ENCODE measurements at regions not wholly inside any gene's neighbourhood (a gene's known extent, or its start where the extent isn't known, plus 50 kb on each side); places are given as distances from the start of the nearest gene placed in this dataset.

GRCh38 chr2:207449642-207450165, 80.1 kb upstream of the CREB1 start:
- Histone ChIP-seq H3K9ac (no peak overlapping the region), H3K79me2 (ENCODE audit: low read depth) (no peaks in the 10 kb centered on the region), H3K4me3 (no peak overlapping the region), H3K4me1 (peaks cover 13% of the 10 kb centered on the region), H3K27ac (no peak overlapping the region), H4K20me1 (ENCODE audit: low read depth) (no peaks in the 10 kb centered on the region), H2AFZ (replicated peaks) (peak overlapping the region; percentile 5), H3F3A (ENCODE audit: low read depth) (no peaks in the 10 kb centered on the region), H3K27me3 (no peaks in the 10 kb centered on the region), H3K36me3 (no peaks in the 10 kb centered on the region), H3K9me3 (ENCODE audit: low read depth) (no peaks in the 10 kb centered on the region), H3K4me2 (no peak overlapping the region)
- Mint-ChIP-seq H3K9me3 (peaks cover 8% of the 10 kb centered on the region), H3K27me3 (ENCODE audit: insufficient read depth, low read depth) (peaks cover 4% of the 10 kb centered on the region), H3K4me1 (no peaks in the 10 kb centered on the region), H3K27ac (no peak overlapping the region), H3K4me3 (no peak overlapping the region), H3K36me3 (no peaks in the 10 kb centered on the region)
- DNase-seq (ENCODE audit: low spot score), result no peak
- TF ChIP-seq EZH2phosphoT487 (IDR thresholded peaks at IDR 0.05), result no peak
- TF ChIP-seq CTCF (IDR thresholded peaks at IDR 0.05), result no peak
- no peak for TF ChIP-seq EZH2 (IDR thresholded peaks at IDR 0.05)

GRCh38 chr2:207450186-207450585, 79.6 kb upstream of the CREB1 start:
- Histone ChIP-seq H3K4me2 (no peak overlapping the region), H3K9ac (no peak overlapping the region), H4K20me1 (ENCODE audit: low read depth) (no peaks in the 10 kb centered on the region), H2AFZ (replicated peaks) (peak overlapping the region; percentile 5), H3F3A (ENCODE audit: low read depth) (no peaks in the 10 kb centered on the region), H3K36me3 (no peaks in the 10 kb centered on the region), H3K4me3 (no peak overlapping the region), H3K79me2 (ENCODE audit: low read depth) (no peaks in the 10 kb centered on the region), H3K4me1 (peaks cover 13% of the 10 kb centered on the region), H3K27ac (no peak overlapping the region), H3K27me3 (no peaks in the 10 kb centered on the region), H3K9me3 (ENCODE audit: low read depth) (no peaks in the 10 kb centered on the region)
- TF ChIP-seq EZH2 (IDR thresholded peaks at IDR 0.05) (no peak), EZH2phosphoT487 (IDR thresholded peaks at IDR 0.05) (no peak), CTCF (IDR thresholded peaks at IDR 0.05) (no peak)
- no peak overlapping the region for H3K4me3 Mint-ChIP-seq
- H3K9me3 Mint-ChIP-seq, result peaks cover 8% of the 10 kb centered on the region
- no peak for DNase-seq (ENCODE audit: low spot score)
- no peaks in the 10 kb centered on the region for H3K4me1 Mint-ChIP-seq
- no peaks in the 10 kb centered on the region for H3K36me3 Mint-ChIP-seq
- H3K27ac Mint-ChIP-seq, result no peak overlapping the region
- H3K27me3 Mint-ChIP-seq (ENCODE audit: insufficient read depth, low read depth), result peaks cover 4% of the 10 kb centered on the region

GRCh38 chr2:207458582-207458981, 71.2 kb upstream of the CREB1 start:
- Mint-ChIP-seq H3K4me3 (no peak overlapping the region), H3K4me1 (peaks cover 4% of the 10 kb centered on the region), H3K27ac (no peak overlapping the region), H3K36me3 (no peaks in the 10 kb centered on the region), H3K27me3 (ENCODE audit: insufficient read depth, low read depth) (no peaks in the 10 kb centered on the region), H3K9me3 (peaks cover under 1% of the 10 kb centered on the region)
- Histone ChIP-seq H3F3A (ENCODE audit: low read depth) (no peaks in the 10 kb centered on the region), H3K4me2 (no peak overlapping the region), H3K4me3 (no peak overlapping the region), H2AFZ (replicated peaks) (no peak overlapping the region), H3K9me3 (ENCODE audit: low read depth) (no peaks in the 10 kb centered on the region), H3K79me2 (ENCODE audit: low read depth) (no peaks in the 10 kb centered on the region), H3K36me3 (no peaks in the 10 kb centered on the region), H3K9ac (no peak overlapping the region), H4K20me1 (ENCODE audit: low read depth) (no peaks in the 10 kb centered on the region), H3K27ac (no peak overlapping the region), H3K4me1 (no peaks in the 10 kb centered on the region), H3K27me3 (no peaks in the 10 kb centered on the region)
- no peak for DNase-seq (ENCODE audit: low spot score)
- TF ChIP-seq EZH2 (IDR thresholded peaks at IDR 0.05), result no peak
- peak; percentile 26 for TF ChIP-seq CTCF (IDR thresholded peaks at IDR 0.05)
- no peak for TF ChIP-seq EZH2phosphoT487 (IDR thresholded peaks at IDR 0.05)

Measured in neural progenitor cell (in vitro differentiated cells).